T47D (cell line): ENCODE measurements at regions not wholly inside any gene's neighbourhood (a gene's known extent, or its start where the extent isn't known, plus 50 kb on each side); places are given as distances from the start of the nearest gene placed in this dataset.
"Not testable (repeated sequence)": the region's sequence is repeated elsewhere in the genome, so short reads cannot be mapped to it uniquely, and the experiment has no call there.

ENCODE experiments used
- DNase-seq, 2 experiments: peaks; one replicate each; pipeline versions ENCODE4 v3.0.0 to v3.0.0-alpha.2; 2011 to 2012; ENCODE audit warnings: low read depth in 1 of 2, low spot score in 1 of 2
- JUND ChIP-seq: IDR thresholded peaks from 2 replicates; pipeline ENCODE4 v1.6.1; 2012; ENCODE audit warnings: low read depth
- in situ Hi-C: cut with HindIII; loops from 2 replicates; pipeline ENCODE4 v1.10.0; 2016; ENCODE audit warnings: low sequenced_read_pairs, low pct_unique_long_range_greater_than_20kb

DNA sequence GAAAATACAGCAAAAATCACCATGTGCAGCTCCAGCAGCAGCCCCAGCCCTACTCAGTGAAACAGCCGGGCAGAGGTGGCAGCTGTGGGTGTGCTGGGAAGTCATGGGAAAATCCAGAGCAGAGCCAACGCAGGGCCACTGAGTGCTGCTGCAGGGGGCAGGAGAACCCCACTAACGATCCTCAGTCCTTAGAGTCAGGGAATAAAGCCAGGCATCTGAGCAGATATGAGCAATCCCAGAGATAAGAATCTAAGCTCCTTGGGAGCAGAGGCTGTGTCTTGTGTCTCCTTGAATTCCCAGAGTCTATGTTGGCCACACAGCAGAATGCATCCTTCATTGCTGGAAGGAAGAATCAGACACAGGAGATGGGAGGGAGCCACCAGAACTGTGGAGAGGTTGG lies 493.1 kb upstream of the MAP3K7 start:
- no peak for DNase-seq
- TF ChIP-seq JUND = no peak
- in situ Hi-C loops = no loop called here

DNA sequence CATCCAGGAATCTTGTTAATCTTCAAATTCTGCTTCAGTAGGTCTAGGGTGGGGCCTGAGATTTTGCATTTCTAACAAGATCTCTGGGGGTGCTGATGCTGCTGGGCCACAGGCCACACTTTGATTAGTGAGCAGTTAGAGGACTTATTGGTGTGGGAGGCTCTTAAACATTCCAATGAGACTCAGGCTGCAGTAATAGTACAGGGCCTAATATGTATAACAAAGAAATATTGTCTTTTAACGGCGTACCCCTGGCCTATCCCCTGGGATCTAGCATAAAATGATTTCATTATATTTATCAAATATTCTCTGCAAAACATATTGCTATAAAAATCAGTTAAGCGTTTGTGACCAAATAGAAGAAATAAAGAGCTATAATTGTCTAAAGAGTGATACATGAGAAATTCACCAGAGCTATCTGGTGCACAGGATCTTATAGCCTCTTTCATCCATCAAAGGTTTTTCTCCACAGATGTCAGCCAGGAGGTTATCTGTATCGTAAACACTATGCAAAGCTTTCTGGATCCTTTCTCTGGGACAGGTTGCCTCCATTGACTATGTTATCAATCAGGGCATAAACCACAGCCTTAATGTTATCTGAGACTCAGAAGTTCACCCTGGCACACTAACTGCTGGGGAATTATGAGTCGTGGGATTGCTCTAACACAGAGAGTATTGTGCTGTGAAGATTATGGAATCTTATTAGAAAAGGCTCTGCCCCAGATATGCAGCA lies 488.5 kb upstream of the MAP3K7 start:
- no peak for DNase-seq
- TF ChIP-seq JUND = no peak
- in situ Hi-C loops = no loop called here

DNA sequence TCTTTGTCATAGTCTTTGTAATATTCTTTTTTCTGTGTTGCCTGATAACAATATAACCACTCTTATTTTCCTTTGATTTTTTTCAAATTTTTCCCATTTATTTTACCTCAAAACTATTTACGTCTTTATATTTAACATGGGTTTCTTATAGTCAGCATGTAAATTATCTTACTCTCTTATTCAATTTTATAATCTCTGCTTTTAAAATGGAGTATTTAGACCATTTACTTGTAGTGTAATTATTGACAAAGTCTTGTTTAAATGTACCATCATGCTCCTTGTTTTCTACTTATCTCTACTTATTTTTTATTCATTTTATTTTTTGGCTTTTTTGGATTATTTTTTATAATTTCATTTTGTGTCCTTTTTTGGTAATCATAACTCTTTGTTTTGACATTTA lies 476.5 kb upstream of the MAP3K7 start:
- in situ Hi-C loops = no loop called here
- TF ChIP-seq JUND = no peak
- DNase-seq = no peak

DNA sequence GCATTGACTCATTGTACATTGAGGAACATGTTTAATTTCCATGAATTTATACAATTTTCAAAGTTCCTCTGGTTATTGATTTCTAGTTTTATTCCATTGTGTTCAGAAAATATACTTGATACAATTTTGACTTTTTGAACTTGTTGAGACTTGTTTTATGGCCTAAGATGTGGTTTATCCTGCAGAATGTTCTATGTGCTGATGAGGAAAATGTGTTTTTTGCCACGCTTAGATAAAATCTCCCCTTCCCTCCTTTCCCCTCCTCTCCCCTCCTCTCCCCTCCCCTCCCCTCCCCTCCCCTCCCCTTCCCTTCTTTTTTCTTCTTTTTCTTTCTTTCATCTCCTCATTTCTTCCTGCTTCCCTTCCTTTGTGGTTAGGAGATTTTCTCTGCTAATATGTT lies 470.8 kb upstream of the MAP3K7 start:
- TF ChIP-seq JUND = no peak
- in situ Hi-C loops = no loop called here

GRCh38 chr6:91055959-91056358 lies 469.1 kb upstream of the MAP3K7 start:
- in situ Hi-C loops = no loop called here

More for the DNA sequence above, 470.8 kb upstream of the MAP3K7 start:
- DNase-seq = no peak

GRCh38 chr6:91052473-91053450 lies 465.9 kb upstream of the MAP3K7 start:
- peak in 1 of 2 experiments; percentile 81 for DNase-seq
- in situ Hi-C loops = not testable (repeated sequence)

More at GRCh38 chr6:91055959-91056358, 469.1 kb upstream of the MAP3K7 start:
- no peak for TF ChIP-seq JUND
- DNase-seq = no peak

- peak in 1 of 2 experiments; percentile 48 for DNase-seq
- in situ Hi-C loops = no loop called here
These were observed 458.3 kb upstream of the MAP3K7 start for GRCh38 chr6:91045161-91045560.

GRCh38 chr6:91043751-91044150 lies 456.9 kb upstream of the MAP3K7 start:
- in situ Hi-C loops = no loop called here
- TF ChIP-seq JUND = no peak
- DNase-seq = no peak

More at GRCh38 chr6:91045161-91045560, 458.3 kb upstream of the MAP3K7 start:
- no peak for TF ChIP-seq JUND

GRCh38 chr6:91042656-91043055 lies 455.8 kb upstream of the MAP3K7 start:
- TF ChIP-seq JUND = no peak
- DNase-seq = no peak
- in situ Hi-C loops = no loop called here

DNA sequence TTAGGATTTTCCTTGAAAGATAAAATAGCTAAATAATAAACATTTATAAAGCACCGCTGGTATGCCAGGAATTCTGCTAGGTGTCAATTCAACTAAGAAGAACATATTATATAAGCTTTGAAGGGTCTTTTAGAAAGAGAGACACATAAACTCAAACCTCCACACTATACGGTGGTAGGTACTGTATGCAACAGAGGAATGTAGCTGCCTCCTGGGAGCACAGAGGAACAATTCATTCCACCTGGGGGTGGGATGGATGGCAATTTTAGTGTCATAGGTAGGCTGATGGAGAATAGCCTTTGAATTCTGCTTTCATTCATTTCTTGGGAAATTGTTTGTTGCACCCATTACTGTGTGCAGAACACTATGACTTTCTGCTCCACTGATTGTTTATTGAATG lies 447.1 kb upstream of the MAP3K7 start:
- in situ Hi-C loops = no loop called here
- DNase-seq = no peak
- no peak for TF ChIP-seq JUND

DNA sequence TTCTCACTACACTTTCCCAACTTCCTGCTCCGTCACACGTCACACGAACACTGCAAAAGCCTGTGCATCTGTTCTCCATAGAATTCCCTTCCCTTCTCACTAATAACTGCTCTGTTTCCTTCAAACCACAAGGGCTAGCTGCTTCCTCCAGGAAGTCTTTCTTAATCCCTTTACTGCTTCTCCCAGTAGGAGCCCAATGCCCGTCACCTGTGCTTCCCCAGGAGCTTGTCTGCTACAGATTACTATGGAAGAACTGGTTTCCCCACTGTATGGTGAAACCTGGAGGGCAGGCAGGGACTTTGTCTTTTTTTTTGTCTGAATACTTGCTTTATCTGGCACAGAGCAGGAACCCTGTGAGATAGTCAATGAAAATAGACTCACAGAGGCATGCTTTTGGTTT lies 444.7 kb upstream of the MAP3K7 start:
- in situ Hi-C loops = no loop called here
- DNase-seq = peak in 1 of 2 experiments; percentile 39
- no peak for TF ChIP-seq JUND

DNA sequence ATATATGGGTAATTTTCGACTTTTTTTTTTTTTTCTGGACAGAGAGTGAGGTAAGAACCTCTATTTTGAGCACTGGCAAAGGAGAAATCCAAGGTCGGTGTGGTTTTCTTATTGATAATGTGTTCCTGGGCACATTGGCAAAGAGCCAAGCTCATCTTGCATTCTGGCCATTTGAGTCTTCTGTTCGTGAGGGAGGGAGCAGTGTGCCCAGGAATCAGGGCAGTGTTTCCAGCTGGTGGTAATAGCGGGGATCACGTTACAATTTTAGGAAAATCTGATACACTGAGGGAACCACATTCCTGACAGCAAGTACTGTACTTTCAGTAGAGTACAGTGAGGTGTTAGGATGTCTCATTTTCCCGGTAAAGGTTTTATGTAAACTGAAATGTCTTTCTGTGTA lies 442.3 kb upstream of the MAP3K7 start:
- in situ Hi-C loops = no loop called here
- TF ChIP-seq JUND = no peak
- DNase-seq = peak in 1 of 2 experiments; percentile 10

DNA sequence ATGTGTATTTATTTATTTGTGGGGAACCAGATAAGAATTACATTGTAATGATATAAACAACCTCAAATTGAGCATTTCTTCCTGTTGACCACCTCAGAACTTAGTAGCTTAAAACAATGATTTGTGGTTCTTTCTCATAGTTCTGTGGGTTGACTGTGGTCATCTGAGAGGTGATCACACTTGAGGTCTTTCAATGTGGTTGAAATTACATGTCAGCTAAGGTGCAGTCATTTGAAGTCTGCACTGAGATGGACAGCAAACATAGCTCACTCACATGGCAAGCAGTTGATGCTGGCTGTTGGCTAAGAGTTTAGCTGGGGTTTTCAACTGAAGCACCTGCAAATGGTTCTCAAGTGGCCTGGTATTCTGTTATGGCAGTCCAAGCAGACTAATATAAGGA lies 436.7 kb upstream of the MAP3K7 start:
- no peak for DNase-seq
- in situ Hi-C loops = no loop called here
- TF ChIP-seq JUND = no peak

GRCh38 chr6:91020744-91021143 lies 433.9 kb upstream of the MAP3K7 start:
- no peak for DNase-seq
- no peak for TF ChIP-seq JUND
- in situ Hi-C loops = no loop called here
